ENCODE measurements at regions not wholly inside any gene's neighbourhood (a gene's known extent, or its start where the extent isn't known, plus 50 kb on each side); places are given as distances from the start of the nearest gene placed in this dataset.

- Mint-ChIP-seq H3K4me3 (no peak overlapping the region), H3K4me1 (ENCODE audit: low read depth) (no peaks in the 10 kb centered on the region), H3K27me3 (no peaks in the 10 kb centered on the region), H3K27ac (no peak overlapping the region), H3K9me3 (no peaks in the 10 kb centered on the region), H3K36me3 (no peaks in the 10 kb centered on the region)
- POLR2A ChIA-PET = no interaction called here
- intact Hi-C loops (cut with micrococcal nuclease) = no loop called here
- DNase-seq = no peak
- CTCF ChIA-PET = no interaction called here
These were observed 220.6 kb upstream of the SGO1 start for GRCh38 chr3:20406611-20407011.

- DNase-seq = no peak
- no peaks in the 10 kb centered on the region for H3K9me3 Mint-ChIP-seq
- intact Hi-C loops (cut with micrococcal nuclease) = no loop called here
- ChIA-PET POLR2A (no interaction called here), CTCF (no interaction called here)
- H3K4me1 Mint-ChIP-seq (ENCODE audit: low read depth) = no peaks in the 10 kb centered on the region
- H3K36me3 Mint-ChIP-seq = no peaks in the 10 kb centered on the region
- H3K27me3 Mint-ChIP-seq = no peaks in the 10 kb centered on the region
- no peak overlapping the region for H3K4me3 Mint-ChIP-seq
- H3K27ac Mint-ChIP-seq = no peak overlapping the region
These were observed 219.7 kb upstream of the SGO1 start for GRCh38 chr3:20405744-20406143.

DNA sequence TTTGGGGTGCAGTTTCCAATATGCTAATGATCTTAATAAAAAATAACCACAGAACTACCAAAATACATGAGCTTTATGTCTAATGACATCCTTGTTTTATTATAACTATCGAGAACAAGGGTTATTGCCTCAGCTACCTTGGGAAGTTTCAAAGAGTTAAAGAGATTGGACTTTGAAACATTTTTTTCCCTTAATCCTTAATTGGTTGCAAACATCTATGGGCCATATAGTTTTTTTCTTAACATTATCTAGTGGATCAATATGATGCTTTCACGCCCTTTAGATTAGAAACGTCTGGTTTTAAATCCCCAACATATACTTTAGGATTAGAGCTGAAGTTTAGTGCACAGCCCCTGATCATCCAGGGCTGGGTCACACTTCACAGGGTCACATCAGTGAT is 219.2 kb upstream of the SGO1 start:
- no peaks in the 10 kb centered on the region for H3K27me3 Mint-ChIP-seq
- H3K27ac Mint-ChIP-seq = no peak overlapping the region
- ChIA-PET POLR2A (no interaction called here), CTCF (no interaction called here)
- no peaks in the 10 kb centered on the region for H3K9me3 Mint-ChIP-seq
- H3K4me3 Mint-ChIP-seq = no peak overlapping the region
- no peak for DNase-seq
- no peaks in the 10 kb centered on the region for H3K36me3 Mint-ChIP-seq
- H3K4me1 Mint-ChIP-seq (ENCODE audit: low read depth) = no peaks in the 10 kb centered on the region
- intact Hi-C loops (cut with micrococcal nuclease) = no loop called here

DNA sequence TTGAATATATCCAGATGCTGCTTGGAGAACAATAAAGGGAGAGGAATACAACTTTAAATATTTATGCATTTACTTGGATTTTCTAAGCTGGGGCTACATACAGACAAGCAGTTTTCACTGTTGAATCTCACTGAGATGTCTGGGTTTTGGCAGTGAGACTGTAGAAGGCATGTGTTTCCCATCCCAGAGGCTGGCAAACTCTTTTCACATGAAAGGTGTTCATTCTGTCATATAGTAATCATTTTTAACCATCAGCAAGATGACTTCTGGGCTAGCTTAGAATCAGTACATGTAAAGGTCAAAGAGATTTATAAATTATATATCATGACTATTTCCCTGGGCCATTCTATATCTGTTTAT is 218.7 kb upstream of the SGO1 start:
- no peaks in the 10 kb centered on the region for H3K36me3 Mint-ChIP-seq
- H3K4me1 Mint-ChIP-seq (ENCODE audit: low read depth) = no peaks in the 10 kb centered on the region
- no peaks in the 10 kb centered on the region for H3K27me3 Mint-ChIP-seq
- ChIA-PET CTCF (no interaction called here), POLR2A (no interaction called here)
- H3K4me3 Mint-ChIP-seq = no peak overlapping the region
- H3K9me3 Mint-ChIP-seq = no peaks in the 10 kb centered on the region
- no peak for DNase-seq
- intact Hi-C loops (cut with micrococcal nuclease) = no loop called here
- H3K27ac Mint-ChIP-seq = no peak overlapping the region

- ChIA-PET POLR2A (no interaction called here), CTCF (interaction anchor here (0.6 kb wide), 1 partner anchor 11 kb away, joined by 3 read pairs; no protein-coding TSS in a partner anchor)
- H3K4me1 Mint-ChIP-seq (ENCODE audit: low read depth) = no peaks in the 10 kb centered on the region
- H3K4me3 Mint-ChIP-seq = no peak overlapping the region
- H3K9me3 Mint-ChIP-seq = no peaks in the 10 kb centered on the region
- no peaks in the 10 kb centered on the region for H3K27me3 Mint-ChIP-seq
- no peak overlapping the region for H3K27ac Mint-ChIP-seq
- intact Hi-C loops (cut with micrococcal nuclease) = no loop called here
- no peaks in the 10 kb centered on the region for H3K36me3 Mint-ChIP-seq
- DNase-seq = no peak
These were observed 218.2 kb upstream of the SGO1 start for GRCh38 chr3:20403986-20404740.

GRCh38 chr3:20401253-20401652 is 215.2 kb upstream of the SGO1 start:
- Mint-ChIP-seq H3K4me1 (ENCODE audit: low read depth) (no peaks in the 10 kb centered on the region), H3K36me3 (no peaks in the 10 kb centered on the region), H3K4me3 (no peak overlapping the region), H3K27ac (no peak overlapping the region), H3K27me3 (no peaks in the 10 kb centered on the region), H3K9me3 (no peaks in the 10 kb centered on the region)
- ChIA-PET CTCF (no interaction called here), POLR2A (no interaction called here)
- intact Hi-C loops (cut with micrococcal nuclease) = no loop called here
- DNase-seq = no peak

DNA sequence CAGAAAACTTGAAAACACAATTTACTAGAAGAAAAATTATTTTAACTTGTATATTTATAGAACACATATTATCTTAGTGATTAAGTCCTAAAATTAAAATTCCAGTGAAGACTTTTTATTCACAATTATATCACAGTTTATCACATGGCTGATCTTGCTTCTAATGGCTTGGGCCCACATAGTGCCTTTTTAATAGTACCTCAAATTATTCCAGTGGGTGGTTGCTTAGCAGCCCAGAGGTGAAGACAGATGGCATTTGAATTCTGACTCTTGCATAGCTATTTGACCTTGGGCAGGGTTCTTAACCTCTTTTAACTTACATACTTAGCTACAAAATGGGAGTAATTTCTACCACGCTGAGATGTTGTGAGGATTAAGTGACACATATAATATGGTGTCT is 214.7 kb upstream of the SGO1 start:
- CTCF ChIA-PET = no interaction called here
- POLR2A ChIA-PET = no interaction called here
- H3K36me3 Mint-ChIP-seq = no peaks in the 10 kb centered on the region

GRCh38 chr3:20400281-20400680 is 214.3 kb upstream of the SGO1 start:
- Mint-ChIP-seq H3K4me3 (no peak overlapping the region), H3K4me1 (ENCODE audit: low read depth) (no peaks in the 10 kb centered on the region), H3K27ac (no peak overlapping the region), H3K9me3 (no peaks in the 10 kb centered on the region), H3K27me3 (no peaks in the 10 kb centered on the region), H3K36me3 (no peaks in the 10 kb centered on the region)
- ChIA-PET CTCF (no interaction called here), POLR2A (no interaction called here)
- intact Hi-C loops (cut with micrococcal nuclease) = no loop called here
- no peak for DNase-seq

More for the DNA sequence above, 214.7 kb upstream of the SGO1 start:
- no peak for DNase-seq
- Mint-ChIP-seq H3K27ac (no peak overlapping the region), H3K9me3 (no peaks in the 10 kb centered on the region), H3K27me3 (no peaks in the 10 kb centered on the region), H3K4me1 (ENCODE audit: low read depth) (no peaks in the 10 kb centered on the region), H3K4me3 (no peak overlapping the region)
- intact Hi-C loops (cut with micrococcal nuclease) = no loop called here

- no peak overlapping the region for H3K27ac Mint-ChIP-seq
These were observed 210.3 kb upstream of the SGO1 start for GRCh38 chr3:20396335-20396734.

GRCh38 chr3:20395692-20396091 is 209.7 kb upstream of the SGO1 start:
- CTCF ChIA-PET = no interaction called here

More at GRCh38 chr3:20396335-20396734, 210.3 kb upstream of the SGO1 start:
- H3K4me1 Mint-ChIP-seq (ENCODE audit: low read depth) = no peaks in the 10 kb centered on the region
- no peaks in the 10 kb centered on the region for H3K36me3 Mint-ChIP-seq
- H3K9me3 Mint-ChIP-seq = no peaks in the 10 kb centered on the region
- no peaks in the 10 kb centered on the region for H3K27me3 Mint-ChIP-seq
- intact Hi-C loops (cut with micrococcal nuclease) = no loop called here
- ChIA-PET CTCF (no interaction called here), POLR2A (no interaction called here)
- DNase-seq = no peak
- H3K4me3 Mint-ChIP-seq = no peak overlapping the region

GRCh38 chr3:20394243-20394642 is 208.2 kb upstream of the SGO1 start:
- no peak for DNase-seq
- Mint-ChIP-seq H3K27me3 (no peaks in the 10 kb centered on the region), H3K4me1 (ENCODE audit: low read depth) (no peaks in the 10 kb centered on the region), H3K4me3 (no peak overlapping the region), H3K27ac (no peak overlapping the region), H3K9me3 (no peaks in the 10 kb centered on the region), H3K36me3 (no peaks in the 10 kb centered on the region)
- intact Hi-C loops (cut with micrococcal nuclease) = no loop called here
- ChIA-PET POLR2A (no interaction called here), CTCF (no interaction called here)

More at GRCh38 chr3:20395692-20396091, 209.7 kb upstream of the SGO1 start:
- no peaks in the 10 kb centered on the region for H3K36me3 Mint-ChIP-seq
- no peaks in the 10 kb centered on the region for H3K4me1 Mint-ChIP-seq (ENCODE audit: low read depth)
- POLR2A ChIA-PET = no interaction called here
- no peak overlapping the region for H3K27ac Mint-ChIP-seq
- DNase-seq = no peak
- no peak overlapping the region for H3K4me3 Mint-ChIP-seq
- intact Hi-C loops (cut with micrococcal nuclease) = no loop called here
- no peaks in the 10 kb centered on the region for H3K27me3 Mint-ChIP-seq
- no peaks in the 10 kb centered on the region for H3K9me3 Mint-ChIP-seq

DNA sequence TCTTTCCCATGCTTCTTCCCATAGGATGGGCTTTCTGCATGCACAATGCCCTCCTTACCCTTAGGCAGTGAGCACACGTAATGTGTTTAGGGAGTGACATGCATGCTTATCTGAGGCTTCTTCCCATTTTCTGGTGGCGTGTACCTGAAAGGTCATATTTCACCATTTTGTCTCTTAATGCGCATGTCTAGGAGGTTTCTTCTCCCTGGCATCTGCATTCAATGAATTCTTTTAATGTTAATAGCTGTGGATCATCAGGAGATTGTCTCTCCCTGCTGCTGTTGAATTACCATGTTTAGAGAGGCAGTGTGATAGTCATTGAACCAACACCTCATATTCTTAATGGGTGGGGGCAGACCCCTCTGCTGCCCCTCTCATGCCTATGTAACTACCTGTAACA is 205.6 kb upstream of the SGO1 start:
- CTCF ChIA-PET = no interaction called here
- H3K9me3 Mint-ChIP-seq = no peaks in the 10 kb centered on the region
- H3K36me3 Mint-ChIP-seq = no peaks in the 10 kb centered on the region

DNA sequence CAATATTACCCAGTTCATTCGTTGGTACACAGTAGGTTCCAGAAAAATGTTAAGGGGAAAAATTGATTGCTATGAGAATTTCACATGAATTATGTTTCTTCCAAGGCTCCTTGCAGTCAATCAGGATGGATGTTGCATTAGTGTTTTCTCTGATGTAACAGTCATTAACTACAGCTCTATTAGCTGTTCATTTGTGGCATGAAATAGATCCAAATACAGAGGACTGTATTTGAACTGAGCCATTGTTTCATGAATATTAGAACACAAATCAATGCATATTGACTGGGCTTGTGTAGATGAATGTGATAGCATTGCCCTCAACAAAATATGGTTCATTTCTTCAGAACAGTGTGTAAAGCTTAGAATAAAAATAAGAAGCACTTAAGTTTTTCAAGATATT is 203.0 kb upstream of the SGO1 start:
- POLR2A ChIA-PET = no interaction called here
- Mint-ChIP-seq H3K4me3 (no peak overlapping the region), H3K27ac (no peak overlapping the region), H3K9me3 (no peaks in the 10 kb centered on the region), H3K4me1 (ENCODE audit: low read depth) (no peaks in the 10 kb centered on the region), H3K36me3 (no peaks in the 10 kb centered on the region), H3K27me3 (no peaks in the 10 kb centered on the region)
- CTCF ChIA-PET = no interaction called here
- intact Hi-C loops (cut with micrococcal nuclease) = no loop called here
- DNase-seq = no peak

More for the DNA sequence above, 205.6 kb upstream of the SGO1 start:
- intact Hi-C loops (cut with micrococcal nuclease) = no loop called here
- H3K27me3 Mint-ChIP-seq = no peaks in the 10 kb centered on the region
- no peak overlapping the region for H3K4me3 Mint-ChIP-seq
- no peak for DNase-seq
- POLR2A ChIA-PET = no interaction called here
- no peak overlapping the region for H3K27ac Mint-ChIP-seq
- H3K4me1 Mint-ChIP-seq (ENCODE audit: low read depth) = no peaks in the 10 kb centered on the region
